MM.1S (cell line): ENCODE measurements at regions not wholly inside any gene's neighbourhood (a gene's known extent, or its start where the extent isn't known, plus 50 kb on each side); places are given as distances from the start of the nearest gene placed in this dataset.

Experiments
- EZH2phosphoT487 ChIP-seq: fragments of 300-600 bp; sonication (generic); IDR thresholded peaks from 2 replicates; pipeline ENCODE4 v1.6.1; 2018; ENCODE audit warnings: antibody characterized with exemption, low read length
- TF ChIP-seq, protein P1 (sequence below): fragments of 300-600 bp; sonication (generic); IDR thresholded peaks from 2 replicates; pipeline ENCODE4 v1.5.1; 2016; ENCODE audit warnings: antibody characterized with exemption, low read length, mixed read lengths

DNA sequence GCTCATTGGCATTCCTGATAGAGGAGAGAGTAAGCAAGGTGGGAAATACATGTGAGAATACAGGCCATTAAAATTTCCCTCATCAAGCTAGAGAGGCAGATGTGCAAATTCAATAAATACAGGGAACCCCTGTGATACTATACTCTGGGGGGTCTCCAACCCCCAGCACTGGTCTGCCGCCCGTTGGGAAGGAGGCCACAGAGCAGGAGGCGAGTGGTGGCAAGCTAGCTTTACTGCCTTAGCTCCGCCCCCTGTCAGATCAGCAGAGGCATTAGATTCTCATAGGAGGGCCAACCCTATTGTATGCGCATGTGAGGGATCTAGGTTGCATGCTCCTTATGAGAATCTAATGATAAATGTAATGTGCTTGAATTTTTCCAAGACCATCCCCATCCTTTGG is 97.1 kb upstream of the PLSCR5 start:
- TF ChIP-seq, protein P1, sequence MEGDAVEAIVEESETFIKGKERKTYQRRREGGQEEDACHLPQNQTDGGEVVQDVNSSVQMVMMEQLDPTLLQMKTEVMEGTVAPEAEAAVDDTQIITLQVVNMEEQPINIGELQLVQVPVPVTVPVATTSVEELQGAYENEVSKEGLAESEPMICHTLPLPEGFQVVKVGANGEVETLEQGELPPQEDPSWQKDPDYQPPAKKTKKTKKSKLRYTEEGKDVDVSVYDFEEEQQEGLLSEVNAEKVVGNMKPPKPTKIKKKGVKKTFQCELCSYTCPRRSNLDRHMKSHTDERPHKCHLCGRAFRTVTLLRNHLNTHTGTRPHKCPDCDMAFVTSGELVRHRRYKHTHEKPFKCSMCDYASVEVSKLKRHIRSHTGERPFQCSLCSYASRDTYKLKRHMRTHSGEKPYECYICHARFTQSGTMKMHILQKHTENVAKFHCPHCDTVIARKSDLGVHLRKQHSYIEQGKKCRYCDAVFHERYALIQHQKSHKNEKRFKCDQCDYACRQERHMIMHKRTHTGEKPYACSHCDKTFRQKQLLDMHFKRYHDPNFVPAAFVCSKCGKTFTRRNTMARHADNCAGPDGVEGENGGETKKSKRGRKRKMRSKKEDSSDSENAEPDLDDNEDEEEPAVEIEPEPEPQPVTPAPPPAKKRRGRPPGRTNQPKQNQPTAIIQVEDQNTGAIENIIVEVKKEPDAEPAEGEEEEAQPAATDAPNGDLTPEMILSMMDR, result no peak
- TF ChIP-seq EZH2phosphoT487, result no peak
